ENCODE measurements at regions not wholly inside any gene's neighbourhood (a gene's known extent, or its start where the extent isn't known, plus 50 kb on each side); places are given as distances from the start of the nearest gene placed in this dataset.

DNA sequence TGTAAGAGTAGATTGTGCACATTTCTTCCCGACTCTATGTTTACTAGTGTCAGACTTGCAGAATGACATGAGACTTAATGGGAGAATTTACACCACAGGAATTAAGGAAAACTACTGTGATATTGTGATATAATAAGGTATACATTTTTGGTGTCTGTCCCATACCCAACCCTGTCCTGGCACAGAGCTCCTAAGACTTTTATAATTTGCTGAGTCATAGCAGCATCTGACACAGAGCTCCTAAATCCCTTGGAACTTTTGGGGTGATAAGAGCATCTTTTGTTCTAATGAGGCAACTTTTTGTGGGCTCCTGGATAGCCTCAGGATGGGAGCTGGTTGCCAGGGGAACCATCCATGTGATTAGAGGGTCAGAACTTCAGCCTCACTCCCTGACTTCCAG, 1607.0 kb downstream of the RPA4 start:
- Histone ChIP-seq H2BK5ac (ENCODE audit: insufficient read length, low read length) (no peak overlapping the region), H3K79me1 (ENCODE audit: insufficient read depth, low read depth, low read length, poor library complexity, severe bottlenecking) (no peaks in the 10 kb centered on the region), H3K23ac (ENCODE audit: insufficient read length, low read depth, low read length) (no peak overlapping the region), H3T11ph (ENCODE audit: low read length) (no peak overlapping the region), H2BK12ac (ENCODE audit: insufficient read length, low read depth, low read length) (no peak overlapping the region), H3K18ac (ENCODE audit: insufficient read length, low read depth, low read length) (no peak overlapping the region), H3K27ac (ENCODE audit: insufficient read length, low read depth, low read length) (no peak overlapping the region), H4K91ac (ENCODE audit: insufficient read length, low read depth, low read length) (no peak overlapping the region), H4K5ac (ENCODE audit: insufficient read length, low read depth, low read length) (no peak overlapping the region), H4K20me1 (ENCODE audit: control insufficient read depth, insufficient read depth, insufficient read length) (no peaks in the 10 kb centered on the region), H2BK15ac (ENCODE audit: low read depth, low read length) (no peak overlapping the region), H3K4ac (ENCODE audit: low read depth, low read length) (no peak overlapping the region), H3K14ac (ENCODE audit: insufficient read depth, low read length) (no peak overlapping the region), H3K9me3 (ENCODE audit: control insufficient read depth, low read depth, low read length) (no peaks in the 10 kb centered on the region), H3K79me2 (ENCODE audit: insufficient read depth, low read length) (no peaks in the 10 kb centered on the region), H3K27me3 (ENCODE audit: insufficient read depth, low read length) (no peaks in the 10 kb centered on the region), H3K4me1 (ENCODE audit: insufficient read depth, low read length) (no peaks in the 10 kb centered on the region), H2AFZ (ENCODE audit: low read length) (no peak overlapping the region), H3K9ac (ENCODE audit: extremely low read depth, insufficient read length, low read length) (no peak overlapping the region), H4K8ac (replicated peaks; ENCODE audit: insufficient read length, low read depth, low read length) (no peak overlapping the region), H2AK5ac (ENCODE audit: insufficient read length, low read length) (no peak overlapping the region), H3K4me2 (ENCODE audit: insufficient read depth, insufficient read length, low read length) (no peak overlapping the region), H2BK20ac (ENCODE audit: low read depth, low read length, poor library complexity, severe bottlenecking) (no peak overlapping the region), H2BK120ac (ENCODE audit: low read depth, low read length, poor library complexity, severe bottlenecking) (no peak overlapping the region), H3K56ac (ENCODE audit: insufficient read length, low read depth, low read length) (no peak overlapping the region), H3K23me2 (ENCODE audit: insufficient read length, low read depth, low read length, poor library complexity, severe bottlenecking) (no peaks in the 10 kb centered on the region)
- Mint-ChIP-seq H3K36me3 (ENCODE audit: insufficient read depth in 1 of 3, low read depth in 3 of 3) (peaks cover 6 to 14% (median 10%) of the 10 kb centered on the region in 3 experiments; a peak in 6 of 7 replicates), H3K4me1 (no peaks in the 10 kb centered on the region; a peak in 1 of 4 replicates), H3K27ac (no peak overlapping the region), H3K27me3 (ENCODE audit: low read depth) (no peaks in the 10 kb centered on the region), H3K9me3 (peaks cover 12 to 19% of the 10 kb centered on the region in 2 experiments), H3K4me3 (no peak overlapping the region)
- no peak for TF ChIP-seq CTCF (conservative IDR thresholded peaks at IDR 0.05)
- no CpG with 5 or more reads among the region's 1 CpG for whole genome bisulfite sequencing (ENCODE audit: extremely low coverage, insufficient read length, low lambda C conversion rate)
- DNase-seq = no peak

Measured in H9 (cell line).